Ascending aorta (tissue), 2 donors: ENCODE measurements at regions not wholly inside any gene's neighbourhood (a gene's known extent, or its start where the extent isn't known, plus 50 kb on each side); places are given as distances from the start of the nearest gene placed in this dataset.

Experiments
- DNase-seq, 2 donors: peaks; one replicate each; pipeline ENCODE4 v3.0.0-alpha.2; 2019; ENCODE audit warnings: low spot score in 2 of 2
- H3K27ac ChIP-seq, 2 donors: fragments of 200-600 bp; sonication (generic); one replicate each; pipeline ENCODE4 v1.5.1; 2016 to 2017; ENCODE audit warnings: mild to moderate bottlenecking in 1 of 2
- H3K27me3 ChIP-seq: fragments of 200-600 bp; sonication (generic); one replicate; pipeline ENCODE4 v1.5.1; 2017
- H3K36me3 ChIP-seq, 2 donors: fragments of 200-600 bp; sonication (generic); one replicate each; pipeline ENCODE4 v1.5.1; 2016
- H3K4me1 ChIP-seq, 2 donors: fragments of 200-600 bp; sonication (generic); one replicate each; pipeline ENCODE4 v1.5.1; 2016 to 2017; ENCODE audit warnings: mild to moderate bottlenecking in 1 of 2
- H3K4me3 ChIP-seq, 2 donors: fragments of 200-600 bp; sonication (generic); one replicate each; pipeline ENCODE4 v1.5.1; 2016 to 2017; ENCODE audit warnings: mild to moderate bottlenecking in 1 of 2
- H3K9me3 ChIP-seq, 2 donors: fragments of 200-600 bp; sonication (generic); one replicate each; pipeline ENCODE4 v1.5.1; 2016
- intact Hi-C: fragments of 100-400 bp; cut with DNase I; formaldehyde crosslinking; loops from one replicate; pipeline ENCODE4 v1.15.1; 2023
- TF ChIP-seq, protein P1 (sequence below), 3 experiments: fragments of 200-600 bp in 2 of 3; fragments of 450-650 bp in 1 of 3; sonication (generic) in 2 of 3; IDR thresholded peaks; one replicate each; pipeline ENCODE4 v1.5.1; 2016 to 2019; ENCODE audit warnings: antibody characterized with exemption in 3 of 3, mild to moderate bottlenecking in 1 of 3, moderate library complexity in 1 of 3

DNA sequence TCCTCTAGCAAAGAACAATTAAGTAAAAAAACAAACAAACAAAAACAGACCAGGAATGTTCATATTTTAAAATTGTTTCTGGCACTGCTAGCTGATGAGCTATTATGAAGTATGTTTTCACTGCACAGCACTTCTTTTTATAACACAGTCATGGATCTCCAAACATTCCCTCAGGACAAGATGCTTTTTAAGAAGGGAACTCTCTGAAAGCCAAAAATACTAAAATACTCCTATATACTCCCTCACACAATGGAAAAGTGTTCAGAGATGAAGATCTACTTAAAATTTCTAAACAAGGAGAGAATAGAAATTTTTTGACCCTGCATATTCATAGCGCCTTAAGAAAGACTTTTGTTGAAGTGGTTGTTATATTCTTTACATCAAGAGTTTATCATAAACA lies 926.8 kb downstream of the DIAPH3 start:
- intact Hi-C loops: no loop called here
- Histone ChIP-seq H3K27ac (no peak overlapping the region), H3K4me3 (no peak overlapping the region), H3K9me3 (no peaks in the 10 kb centered on the region), H3K4me1 (no peaks in the 10 kb centered on the region), H3K36me3 (no peaks in the 10 kb centered on the region), H3K27me3 (no peaks in the 10 kb centered on the region)
- DNase-seq: no peak
- TF ChIP-seq, protein P1, sequence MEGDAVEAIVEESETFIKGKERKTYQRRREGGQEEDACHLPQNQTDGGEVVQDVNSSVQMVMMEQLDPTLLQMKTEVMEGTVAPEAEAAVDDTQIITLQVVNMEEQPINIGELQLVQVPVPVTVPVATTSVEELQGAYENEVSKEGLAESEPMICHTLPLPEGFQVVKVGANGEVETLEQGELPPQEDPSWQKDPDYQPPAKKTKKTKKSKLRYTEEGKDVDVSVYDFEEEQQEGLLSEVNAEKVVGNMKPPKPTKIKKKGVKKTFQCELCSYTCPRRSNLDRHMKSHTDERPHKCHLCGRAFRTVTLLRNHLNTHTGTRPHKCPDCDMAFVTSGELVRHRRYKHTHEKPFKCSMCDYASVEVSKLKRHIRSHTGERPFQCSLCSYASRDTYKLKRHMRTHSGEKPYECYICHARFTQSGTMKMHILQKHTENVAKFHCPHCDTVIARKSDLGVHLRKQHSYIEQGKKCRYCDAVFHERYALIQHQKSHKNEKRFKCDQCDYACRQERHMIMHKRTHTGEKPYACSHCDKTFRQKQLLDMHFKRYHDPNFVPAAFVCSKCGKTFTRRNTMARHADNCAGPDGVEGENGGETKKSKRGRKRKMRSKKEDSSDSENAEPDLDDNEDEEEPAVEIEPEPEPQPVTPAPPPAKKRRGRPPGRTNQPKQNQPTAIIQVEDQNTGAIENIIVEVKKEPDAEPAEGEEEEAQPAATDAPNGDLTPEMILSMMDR (IDR thresholded peaks at IDR 0.05): no peak

DNA sequence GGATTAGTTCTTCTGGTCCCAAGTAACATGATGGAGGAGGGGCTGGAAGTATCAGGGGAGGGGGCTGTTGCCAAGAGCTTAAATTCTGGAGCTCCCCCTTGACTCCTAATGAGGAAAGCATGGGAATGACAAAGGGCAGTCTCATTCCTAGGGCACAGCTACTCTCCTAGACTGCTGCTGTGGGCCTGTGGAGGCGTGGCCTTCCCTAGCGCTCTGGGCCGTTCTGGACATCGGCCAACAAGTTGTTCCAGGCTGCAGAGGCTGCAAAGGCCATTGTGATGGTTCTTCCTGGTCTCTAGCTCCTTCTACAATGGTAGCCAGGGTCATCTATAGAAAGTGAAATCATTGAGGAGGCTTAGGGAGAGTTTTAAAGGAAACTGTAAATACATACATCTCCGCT lies 916.6 kb downstream of the DIAPH3 start:
- TF ChIP-seq, protein P1 (IDR thresholded peaks at IDR 0.05): no peak
- DNase-seq: no peak
- Histone ChIP-seq H3K4me3 (no peak overlapping the region), H3K9me3 (no peaks in the 10 kb centered on the region), H3K27me3 (no peaks in the 10 kb centered on the region), H3K27ac (no peak overlapping the region), H3K36me3 (no peaks in the 10 kb centered on the region), H3K4me1 (no peaks in the 10 kb centered on the region)
- intact Hi-C loops: no loop called here

DNA sequence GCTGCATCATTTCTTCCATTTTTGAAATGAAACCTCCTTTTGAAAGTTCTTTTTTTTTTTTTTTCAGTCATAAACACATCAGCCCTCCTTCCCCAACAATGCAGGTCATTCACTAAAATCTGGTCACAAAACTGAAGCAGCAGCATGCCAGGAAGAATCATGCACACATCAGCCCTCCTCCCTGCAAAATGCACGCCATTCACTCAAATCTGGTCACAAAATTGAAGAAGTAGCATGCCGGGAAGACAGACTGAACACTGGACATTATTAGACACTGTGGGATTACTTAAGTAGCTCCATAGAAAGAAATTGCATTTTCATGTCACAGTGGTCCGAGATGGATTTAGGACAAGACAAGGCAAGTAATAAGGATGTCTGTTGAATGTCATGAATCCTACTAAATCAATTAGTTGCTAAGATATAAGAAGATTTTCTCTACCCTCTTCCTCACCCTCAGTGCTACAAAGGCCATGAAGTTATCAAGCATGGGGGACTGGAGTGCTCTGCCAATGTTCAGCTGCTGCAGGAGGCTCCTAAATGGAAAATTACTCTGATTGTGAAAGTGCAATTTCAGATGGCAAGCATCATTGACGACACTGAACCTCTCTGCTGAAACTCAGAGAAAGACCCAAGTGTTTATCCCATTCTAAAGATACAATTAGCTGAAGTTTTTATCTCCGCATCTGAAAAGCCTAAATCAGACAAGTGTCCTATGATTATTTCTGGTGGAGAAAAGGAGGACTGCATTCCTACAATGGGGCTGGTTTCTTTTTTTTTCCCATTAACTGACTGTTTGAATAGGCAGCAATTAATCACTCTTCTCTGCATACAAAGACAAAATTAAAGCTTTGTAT lies 913.2 kb downstream of the DIAPH3 start:
- no peak for DNase-seq
- H3K4me3 ChIP-seq: no peak overlapping the region
- H3K4me1 ChIP-seq: no peaks in the 10 kb centered on the region
- no peaks in the 10 kb centered on the region for H3K36me3 ChIP-seq
- intact Hi-C loops: no loop called here
- H3K27me3 ChIP-seq: no peaks in the 10 kb centered on the region
- TF ChIP-seq, protein P1 (IDR thresholded peaks at IDR 0.05): no peak
- H3K9me3 ChIP-seq: no peaks in the 10 kb centered on the region
- no peak overlapping the region for H3K27ac ChIP-seq

DNA sequence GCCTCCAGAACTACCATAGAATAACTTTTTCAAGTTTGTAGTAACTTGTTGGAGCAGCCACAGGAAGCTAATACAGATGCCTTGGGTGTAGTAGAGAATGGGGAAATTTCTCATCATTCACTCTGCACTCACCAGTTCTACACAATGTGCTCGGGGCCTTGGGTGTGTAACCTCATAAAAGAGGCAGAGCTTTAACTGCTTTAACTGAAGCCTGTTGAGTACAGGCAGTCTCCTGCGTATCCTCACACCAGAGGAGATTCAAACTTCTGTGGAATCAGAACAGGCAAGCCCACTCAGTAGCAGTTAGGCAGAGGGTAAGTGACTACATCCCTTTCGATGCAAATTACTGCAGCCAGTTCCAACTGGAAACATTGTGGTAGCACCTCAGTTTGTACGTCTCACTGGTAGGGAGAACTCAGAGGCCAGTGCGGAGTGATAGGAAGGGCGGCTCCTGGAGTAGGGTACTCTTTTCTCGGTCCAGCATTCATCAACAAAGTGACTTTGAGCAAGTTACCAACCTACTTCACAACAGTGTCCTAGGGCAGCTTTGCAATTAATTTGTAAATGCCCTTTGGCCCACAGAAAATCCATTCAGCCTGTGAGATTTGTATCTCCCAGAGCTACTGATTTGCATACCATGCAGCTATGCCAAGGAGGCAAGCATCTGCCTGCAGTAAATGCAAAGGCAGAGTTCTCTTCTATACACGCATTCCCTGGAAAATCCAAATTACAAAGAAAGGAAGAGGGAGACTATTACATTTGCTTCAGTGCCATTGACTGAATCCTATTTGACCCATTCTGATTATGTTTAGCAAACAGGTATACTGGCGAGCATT lies 904.3 kb downstream of the DIAPH3 start:
- DNase-seq: no peak
- no peak overlapping the region for H3K27ac ChIP-seq
- no peaks in the 10 kb centered on the region for H3K9me3 ChIP-seq
- H3K27me3 ChIP-seq: no peaks in the 10 kb centered on the region
- TF ChIP-seq, protein P1 (IDR thresholded peaks at IDR 0.05): no peak
- intact Hi-C loops: no loop called here
- no peaks in the 10 kb centered on the region for H3K36me3 ChIP-seq
- no peak overlapping the region for H3K4me3 ChIP-seq
- H3K4me1 ChIP-seq: no peaks in the 10 kb centered on the region

GRCh38 chr13:59261928-59262488 lies 901.7 kb downstream of the DIAPH3 start:
- DNase-seq: no peak
- intact Hi-C loops: no loop called here
- Histone ChIP-seq H3K4me1 (no peaks in the 10 kb centered on the region), H3K9me3 (no peaks in the 10 kb centered on the region), H3K27me3 (no peaks in the 10 kb centered on the region), H3K27ac (no peak overlapping the region), H3K36me3 (no peaks in the 10 kb centered on the region), H3K4me3 (no peak overlapping the region)
- TF ChIP-seq, protein P1 (IDR thresholded peaks at IDR 0.05): no peak
